ENCODE measurements at regions not wholly inside any gene's neighbourhood (a gene's known extent, or its start where the extent isn't known, plus 50 kb on each side); places are given as distances from the start of the nearest gene placed in this dataset.

- no peak for DNase-seq
These were observed 129.0 kb downstream of the SYF2 start for GRCh38 chr1:25103164-25103795.

- DNase-seq: no peak
These were observed 132.0 kb downstream of the SYF2 start for GRCh38 chr1:25100151-25100833.

GRCh38 chr1:25099343-25099951 is 132.9 kb downstream of the SYF2 start:
- no peak for DNase-seq

GRCh38 chr1:25098717-25099116 is 133.6 kb downstream of the SYF2 start:
- DNase-seq: no peak

- no peak for DNase-seq
These were observed 135.8 kb downstream of the SYF2 start for GRCh38 chr1:25096307-25097150.

- no peak for DNase-seq
These were observed 136.6 kb downstream of the SYF2 start for GRCh38 chr1:25095635-25096200.

GRCh38 chr1:25094995-25095394 is 137.3 kb downstream of the SYF2 start:
- DNase-seq: no peak

- no peak for DNase-seq
These were observed 138.1 kb downstream of the SYF2 start for GRCh38 chr1:25094229-25094628.

GRCh38 chr1:25091658-25092057 is 140.6 kb downstream of the SYF2 start:
- no peak for DNase-seq

- DNase-seq: no peak
These were observed 141.4 kb downstream of the SYF2 start for GRCh38 chr1:25090707-25091422.

GRCh38 chr1:25089772-25090171 is 142.5 kb downstream of the SYF2 start:
- DNase-seq: no peak

- DNase-seq: no peak
These were observed 143.4 kb downstream of the SYF2 start for GRCh38 chr1:25088946-25089345.

- no peak for DNase-seq
These were observed 144.1 kb downstream of the SYF2 start for GRCh38 chr1:25088180-25088701.

GRCh38 chr1:25086518-25087079 is 145.7 kb downstream of the SYF2 start:
- no peak for DNase-seq

- DNase-seq: no peak
These were observed 147.9 kb downstream of the SYF2 start for GRCh38 chr1:25084407-25084806.

GRCh38 chr1:25083481-25084345 is 148.6 kb downstream of the SYF2 start:
- DNase-seq: no peak

GRCh38 chr1:25082995-25083394 is 149.3 kb downstream of the SYF2 start:
- no peak for DNase-seq

GRCh38 chr1:25082216-25082899 is 149.9 kb downstream of the SYF2 start:
- DNase-seq: no peak

- no peak for DNase-seq
These were observed 150.8 kb downstream of the SYF2 start for GRCh38 chr1:25081496-25081895.

Measured in stimulated activated CD4-positive, alpha-beta T cell treated with anti-CD3 and anti-CD28 coated beads, Interleukin-4, amount 100 ng/mL, for 1 hour (primary cell).